Thyroid gland (tissue), 4 donors: ENCODE measurements at regions not wholly inside any gene's neighbourhood (a gene's known extent, or its start where the extent isn't known, plus 50 kb on each side); places are given as distances from the start of the nearest gene placed in this dataset.
A peak's percentile ranks its signal among the peaks of the same experiment; 100 is the strongest.

Source experiments
- DNase-seq, 2 donors: peaks; one replicate each; pipeline ENCODE4 v3.0.0-alpha.2; 2019
- H3K27ac ChIP-seq, 3 donors: fragments of 200-600 bp; sonication (generic); 1 replicate in 2 of 3; 2 replicates in 1 of 3; pipeline ENCODE4 v1.5.1; 2016 to 2019; ENCODE audit warnings: mild to moderate bottlenecking in 1 of 3, moderate library complexity in 1 of 3
- H3K27me3 ChIP-seq: fragments of 200-600 bp; sonication (generic); one replicate; pipeline ENCODE4 v1.5.1; 2019
- H3K36me3 ChIP-seq, 2 donors: fragments of 200-600 bp; sonication (generic); one replicate each; pipeline ENCODE4 v1.5.1; 2016 to 2019
- H3K4me1 ChIP-seq, 2 donors: fragments of 200-600 bp; sonication (generic); one replicate each; pipeline ENCODE4 v1.5.1; 2017 to 2019
- H3K4me3 ChIP-seq, 3 donors: fragments of 200-600 bp; sonication (generic); replicated peaks in 1 of 3; 1 replicate in 2 of 3; 2 replicates in 1 of 3; pipeline ENCODE4 v1.5.1; 2016; ENCODE audit warnings: mild to moderate bottlenecking in 1 of 3
- H3K9me3 ChIP-seq: fragments of 200-600 bp; sonication (generic); one replicate; pipeline ENCODE4 v1.5.1; 2017
- POLR2A ChIP-seq, 2 donors: fragments of 450-650 bp; IDR thresholded peaks; one replicate each; pipeline ENCODE4 v1.6.1; 2017; ENCODE audit warnings: antibody characterized with exemption in 2 of 2, mild to moderate bottlenecking in 2 of 2, moderate library complexity in 1 of 2
- WGBS, 2 donors: methylation state at CpG; one replicate each; pipeline ENCODE4 v1.1.5; 2017; 5-methylcytosine and 5-hydroxymethylcytosine counted together
- intact Hi-C: fragments of 100-400 bp; cut with DNase I; formaldehyde crosslinking; loops from one replicate; pipeline ENCODE4 v1.15.1; 2023
- TF ChIP-seq, protein P1 (sequence below), 6 experiments: fragments of 200-600 bp in 3 of 6; fragments of 450-650 bp in 3 of 6; sonication (generic) in 3 of 6; IDR thresholded peaks; one replicate each; pipeline ENCODE4 v1.5.1; 2016 to 2019; ENCODE audit warnings: antibody characterized with exemption in 6 of 6, mild to moderate bottlenecking in 2 of 6, inconsistent platforms in 1 of 6, moderate library complexity in 1 of 6

DNA sequence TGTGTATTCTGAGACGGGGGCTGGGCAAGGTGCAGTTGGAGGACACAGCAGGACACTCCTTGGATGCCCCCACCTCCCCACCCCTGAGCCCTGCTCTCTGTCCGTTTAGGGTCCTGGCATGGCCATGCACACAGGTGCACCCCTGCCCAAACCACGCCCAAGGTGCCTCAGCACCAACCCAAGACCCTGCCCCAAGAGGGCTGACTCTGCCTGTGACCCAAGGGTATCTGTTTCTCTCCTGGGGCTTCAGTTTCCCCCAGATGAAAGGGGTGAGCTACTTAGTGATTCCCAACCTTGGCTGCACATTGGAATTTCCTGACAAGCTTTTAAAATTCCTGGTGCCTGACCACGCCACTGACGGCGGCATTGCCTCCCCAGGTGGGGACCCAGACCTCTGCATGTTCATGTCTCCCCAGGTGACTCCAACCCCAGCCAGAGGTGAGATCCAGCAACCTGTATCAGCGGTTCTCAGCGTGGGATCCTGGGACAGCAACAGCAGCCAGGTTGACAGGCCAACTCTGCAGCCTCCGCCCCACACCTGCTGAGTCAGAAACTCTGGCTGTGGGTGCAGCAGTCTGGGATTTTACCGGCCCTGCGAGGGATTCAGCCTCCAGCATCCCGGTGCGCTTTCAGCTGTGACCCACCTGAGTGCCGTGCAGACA is 483.4 kb downstream of the NPHP4 start:
- intact Hi-C loops: no loop called here
- 78 to 85% methylated on average over 9 to 12 of the region's 14 CpGs for WGBS, 2 donors
- no peak for DNase-seq
- no peak overlapping the region for H3K4me3 ChIP-seq
- no peak overlapping the region for H3K27ac ChIP-seq
- no peaks in the 10 kb centered on the region for H3K36me3 ChIP-seq
- peaks cover 13 to 20% of the 10 kb centered on the region in 2 donors for H3K4me1 ChIP-seq
- TF ChIP-seq, protein P1, sequence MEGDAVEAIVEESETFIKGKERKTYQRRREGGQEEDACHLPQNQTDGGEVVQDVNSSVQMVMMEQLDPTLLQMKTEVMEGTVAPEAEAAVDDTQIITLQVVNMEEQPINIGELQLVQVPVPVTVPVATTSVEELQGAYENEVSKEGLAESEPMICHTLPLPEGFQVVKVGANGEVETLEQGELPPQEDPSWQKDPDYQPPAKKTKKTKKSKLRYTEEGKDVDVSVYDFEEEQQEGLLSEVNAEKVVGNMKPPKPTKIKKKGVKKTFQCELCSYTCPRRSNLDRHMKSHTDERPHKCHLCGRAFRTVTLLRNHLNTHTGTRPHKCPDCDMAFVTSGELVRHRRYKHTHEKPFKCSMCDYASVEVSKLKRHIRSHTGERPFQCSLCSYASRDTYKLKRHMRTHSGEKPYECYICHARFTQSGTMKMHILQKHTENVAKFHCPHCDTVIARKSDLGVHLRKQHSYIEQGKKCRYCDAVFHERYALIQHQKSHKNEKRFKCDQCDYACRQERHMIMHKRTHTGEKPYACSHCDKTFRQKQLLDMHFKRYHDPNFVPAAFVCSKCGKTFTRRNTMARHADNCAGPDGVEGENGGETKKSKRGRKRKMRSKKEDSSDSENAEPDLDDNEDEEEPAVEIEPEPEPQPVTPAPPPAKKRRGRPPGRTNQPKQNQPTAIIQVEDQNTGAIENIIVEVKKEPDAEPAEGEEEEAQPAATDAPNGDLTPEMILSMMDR (IDR thresholded peaks at IDR 0.05): no peak
- no peak for TF ChIP-seq POLR2A (IDR thresholded peaks at IDR 0.05)
- H3K9me3 ChIP-seq: no peaks in the 10 kb centered on the region
- no peaks in the 10 kb centered on the region for H3K27me3 ChIP-seq

DNA sequence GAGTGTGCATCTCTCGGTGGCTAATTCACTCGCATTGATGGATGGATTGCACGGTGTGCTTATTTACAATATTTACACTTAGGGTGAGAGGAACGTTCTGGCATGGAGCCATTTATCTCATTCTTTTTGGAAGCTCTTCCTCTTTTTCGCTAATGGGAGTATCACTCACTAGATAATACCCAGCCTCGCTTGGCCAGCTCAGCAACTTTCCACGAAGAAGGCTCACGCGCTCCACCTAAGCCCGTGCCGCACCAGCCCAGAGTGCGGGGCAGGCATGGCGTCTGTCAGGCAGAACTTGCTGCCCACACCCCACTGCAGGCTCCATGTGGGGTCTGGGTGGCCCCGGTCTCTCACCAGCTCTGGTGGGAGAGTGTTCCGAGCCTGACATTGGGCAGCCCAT is 484.9 kb downstream of the NPHP4 start:
- Histone ChIP-seq H3K36me3 (no peaks in the 10 kb centered on the region), H3K4me1 (peaks cover 25 to 33% of the 10 kb centered on the region in 2 donors), H3K4me3 (no peak overlapping the region), H3K27ac (no peak overlapping the region), H3K27me3 (no peaks in the 10 kb centered on the region), H3K9me3 (no peaks in the 10 kb centered on the region)
- 67 to 73% methylated on average over 13 to 15 of the region's 15 CpGs for WGBS, 2 donors
- no peak for DNase-seq
- intact Hi-C loops: no loop called here
- TF ChIP-seq POLR2A (IDR thresholded peaks at IDR 0.05): no peak
- TF ChIP-seq, protein P1 (IDR thresholded peaks at IDR 0.05): no peak

DNA sequence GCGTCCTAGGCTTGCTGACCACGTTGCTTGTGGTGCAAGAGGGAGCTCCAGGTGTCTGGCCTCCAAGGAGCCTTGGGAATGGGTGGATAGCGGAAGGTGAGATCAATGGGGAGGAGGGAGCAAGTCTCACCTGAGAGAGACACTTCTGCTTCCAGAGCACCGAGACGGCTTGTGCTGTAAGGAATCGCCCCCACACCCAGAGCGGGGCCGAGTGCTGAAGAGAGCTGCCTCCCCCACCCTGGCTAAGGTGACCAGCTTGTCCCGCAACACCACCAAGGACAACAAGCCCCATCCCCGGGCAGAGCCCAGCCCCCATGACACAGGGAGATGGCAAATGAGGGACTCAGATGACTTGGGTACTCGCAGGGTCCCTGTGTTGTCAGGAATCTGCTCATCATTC is 485.6 kb downstream of the NPHP4 start:
- no peaks in the 10 kb centered on the region for H3K27me3 ChIP-seq
- peaks cover 31 to 40% of the 10 kb centered on the region in 2 donors for H3K4me1 ChIP-seq
- 75 to 78% methylated on average over 9 to 11 of the region's 11 CpGs for WGBS, 2 donors
- no peak overlapping the region for H3K27ac ChIP-seq
- no peak overlapping the region for H3K4me3 ChIP-seq
- no peaks in the 10 kb centered on the region for H3K36me3 ChIP-seq
- TF ChIP-seq, protein P1 (IDR thresholded peaks at IDR 0.05): no peak
- TF ChIP-seq POLR2A (IDR thresholded peaks at IDR 0.05): no peak
- H3K9me3 ChIP-seq: no peaks in the 10 kb centered on the region
- no peak for DNase-seq
- intact Hi-C loops: no loop called here

DNA sequence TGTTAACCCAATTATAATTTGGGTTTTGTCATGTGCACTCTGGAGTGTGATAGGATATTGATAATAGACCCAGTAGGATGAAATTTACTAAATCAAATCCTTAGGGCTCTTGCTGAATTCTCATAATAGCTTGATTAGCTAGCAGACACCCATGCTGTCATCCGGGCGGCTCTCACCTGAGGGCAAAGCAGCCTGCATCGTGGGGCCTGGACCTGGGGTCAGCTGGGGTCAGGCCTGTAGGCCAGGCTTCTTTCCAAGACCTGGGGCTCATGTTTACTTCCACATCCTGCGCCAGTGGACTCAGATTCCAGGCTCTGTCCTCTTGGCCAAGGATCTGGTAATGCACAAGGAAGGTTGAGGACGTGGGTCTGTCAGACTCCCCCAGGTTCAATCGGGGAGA is 486.3 kb downstream of the NPHP4 start:
- H3K36me3 ChIP-seq: no peaks in the 10 kb centered on the region
- H3K4me1 ChIP-seq: peaks cover 31 to 41% of the 10 kb centered on the region in 2 donors
- H3K4me3 ChIP-seq: no peak overlapping the region
- no peak overlapping the region for H3K27ac ChIP-seq
- no peaks in the 10 kb centered on the region for H3K9me3 ChIP-seq
- WGBS, 2 donors: 81 to 91% methylated on average over 6 of the region's 6 CpGs
- no peaks in the 10 kb centered on the region for H3K27me3 ChIP-seq
- no peak for DNase-seq
- TF ChIP-seq POLR2A (IDR thresholded peaks at IDR 0.05): no peak
- TF ChIP-seq, protein P1 (IDR thresholded peaks at IDR 0.05): no peak
- intact Hi-C loops: no loop called here

DNA sequence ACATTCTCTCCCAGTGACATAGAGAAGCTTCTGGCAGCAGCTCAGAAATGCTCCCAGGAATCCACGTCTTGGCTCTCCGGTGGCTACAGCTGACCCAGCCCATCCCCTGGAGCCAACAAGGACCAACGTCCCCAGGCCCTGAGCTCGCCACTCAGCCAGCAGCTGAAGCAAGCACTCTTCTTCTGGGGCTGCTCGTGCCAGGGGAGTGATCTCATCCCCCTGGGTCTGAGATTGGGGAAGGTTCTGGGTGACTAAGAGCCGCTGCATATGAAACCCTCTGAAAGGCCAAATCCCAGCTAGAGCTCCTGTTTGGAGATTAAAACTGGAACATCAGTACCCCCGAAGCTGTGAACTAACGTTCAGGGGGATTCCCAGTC is 487.9 kb downstream of the NPHP4 start:
- intact Hi-C loops: no loop called here
- H3K27ac ChIP-seq: peak overlapping the region in 2 of 3 donors; percentile 52 to 65
- no peaks in the 10 kb centered on the region for H3K36me3 ChIP-seq
- H3K4me1 ChIP-seq: peaks cover 31 to 38% of the 10 kb centered on the region in 2 donors
- H3K4me3 ChIP-seq: no peak overlapping the region
- H3K9me3 ChIP-seq: no peaks in the 10 kb centered on the region
- WGBS, 2 donors: 20 to 32% methylated on average over 2 to 7 of the region's 8 CpGs
- peak; percentile 83 to 85 for DNase-seq
- TF ChIP-seq, protein P1 (IDR thresholded peaks at IDR 0.05): no peak
- no peak for TF ChIP-seq POLR2A (IDR thresholded peaks at IDR 0.05)
- no peaks in the 10 kb centered on the region for H3K27me3 ChIP-seq
